ENCODE measurements at regions not wholly inside any gene's neighbourhood (a gene's known extent, or its start where the extent isn't known, plus 50 kb on each side); places are given as distances from the start of the nearest gene placed in this dataset.

DNA sequence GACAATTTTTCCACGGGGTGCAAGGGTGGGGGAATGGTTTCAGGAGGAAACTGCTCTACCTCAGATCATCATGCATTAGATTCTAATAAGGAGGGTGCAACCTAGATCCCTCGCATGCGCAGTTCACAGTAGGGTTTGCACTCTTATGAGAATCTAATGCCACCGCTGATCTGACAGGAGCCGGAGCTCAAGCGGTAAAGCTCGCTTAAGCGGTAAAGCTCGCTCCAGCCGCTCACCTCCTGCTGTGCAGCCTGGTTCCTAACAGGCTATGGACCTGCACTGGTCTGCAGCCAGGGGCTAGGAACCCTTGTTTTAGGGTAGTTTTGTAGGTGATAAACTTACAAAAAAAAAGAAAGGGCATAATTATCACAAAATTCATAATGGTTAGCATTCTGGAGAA, 53.9 kb upstream of the RYR3 start:
- H3K27me3 ChIP-seq (ENCODE audit: control insufficient read depth, insufficient read depth, low read length) = no peaks in the 10 kb centered on the region
- DNase-seq = peak; percentile 24

DNA sequence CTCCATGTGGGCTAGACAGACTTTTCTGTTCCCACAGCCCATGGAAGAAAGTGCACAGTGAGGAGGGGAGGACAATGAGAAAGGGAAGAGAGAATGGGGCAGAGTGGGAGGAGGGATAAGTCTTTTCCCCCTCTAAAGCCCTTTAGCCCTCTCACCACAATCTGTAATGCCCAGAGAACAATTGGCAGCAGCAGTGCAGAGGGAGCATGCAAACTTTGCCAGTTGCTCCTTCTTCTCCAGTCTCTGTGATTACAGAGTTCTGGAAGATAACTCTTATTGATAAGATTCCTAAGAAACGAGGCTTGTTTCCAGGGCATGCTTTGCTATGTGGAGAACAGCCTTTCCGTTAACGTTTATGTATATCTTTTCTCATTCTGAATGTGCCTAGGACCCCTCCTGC, 50.0 kb upstream of the FMN1 start:
- Histone ChIP-seq H3K4me3 (ENCODE audit: insufficient read depth, low read depth, low read length) (no peak overlapping the region), H3K27me3 (ENCODE audit: control insufficient read depth, insufficient read depth, low read length) (no peaks in the 10 kb centered on the region), H3K36me3 (replicated peaks; ENCODE audit: control insufficient read depth, insufficient read depth, low read length) (no peaks in the 10 kb centered on the region)
- DNase-seq = no peak

More for the DNA sequence above, 53.9 kb upstream of the RYR3 start:
- Histone ChIP-seq H3K36me3 (replicated peaks; ENCODE audit: control insufficient read depth, insufficient read depth, low read length) (no peaks in the 10 kb centered on the region), H3K4me3 (ENCODE audit: insufficient read depth, low read depth, low read length) (no peak overlapping the region)
